B cell (primary cell): ENCODE measurements at regions not wholly inside any gene's neighbourhood (a gene's known extent, or its start where the extent isn't known, plus 50 kb on each side); places are given as distances from the start of the nearest gene placed in this dataset.

Source experiments
- CTCF ChIP-seq: fragments of 200-600 bp; IDR thresholded peaks from one replicate; pipeline ENCODE4 v1.8.0; 2022; ENCODE audit warnings: antibody characterized with exemption, mild to moderate bottlenecking
- EZH2 ChIP-seq: IDR thresholded peaks from 2 replicates; pipeline ENCODE4 v1.6.1; 2012; ENCODE audit warnings: borderline replicate concordance, low read depth, mild to moderate bottlenecking, moderate library complexity, low read length; ENCODE audit not compliant: insufficient read depth, poor library complexity, severe bottlenecking

- TF ChIP-seq CTCF (no peak), EZH2 (no peak)
Observed at GRCh38 chr17:68127914-68128313, 92.4 kb downstream of the KPNA2 start.
